Endothelial cell (in vitro differentiated cells): ENCODE measurements at regions not wholly inside any gene's neighbourhood (a gene's known extent, or its start where the extent isn't known, plus 50 kb on each side); places are given as distances from the start of the nearest gene placed in this dataset.

Experiments used
- DNase-seq: peaks from one replicate; pipeline ENCODE4 v3.0.0; 2021; ENCODE audit warnings: low spot score
- H3K27ac Mint-ChIP-seq: one replicate; pipeline ENCODE4 v1.8.0; 2021; ENCODE audit warnings: mixed read lengths, inconsistent platforms; ENCODE audit not compliant: unreplicated experiment
- H3K27me3 Mint-ChIP-seq: one replicate; pipeline ENCODE4 v1.8.0; 2021; ENCODE audit warnings: mild to moderate bottlenecking, moderate library complexity, mixed read lengths, inconsistent platforms; ENCODE audit not compliant: unreplicated experiment
- H3K36me3 Mint-ChIP-seq: one replicate; pipeline ENCODE4 v1.8.0; 2021; ENCODE audit warnings: mild to moderate bottlenecking, low read depth, mixed read lengths, inconsistent platforms; ENCODE audit not compliant: unreplicated experiment
- H3K4me1 Mint-ChIP-seq: one replicate; pipeline ENCODE4 v1.8.0; 2021; ENCODE audit warnings: mild to moderate bottlenecking, mixed read lengths, inconsistent platforms; ENCODE audit not compliant: unreplicated experiment
- H3K4me3 Mint-ChIP-seq: one replicate; pipeline ENCODE4 v1.8.0; 2021; ENCODE audit warnings: mild to moderate bottlenecking, mixed read lengths, inconsistent platforms; ENCODE audit not compliant: unreplicated experiment
- H3K9me3 Mint-ChIP-seq: one replicate; pipeline ENCODE4 v1.8.0; 2021; ENCODE audit warnings: mixed read lengths, inconsistent platforms; ENCODE audit not compliant: unreplicated experiment
- TF ChIP-seq, protein P1 (sequence below): fragments of 200-600 bp; sonication (generic); IDR thresholded peaks from one replicate; pipeline ENCODE4 v1.5.0; 2021; ENCODE audit warnings: antibody characterized with exemption; ENCODE audit not compliant: unreplicated experiment

DNA sequence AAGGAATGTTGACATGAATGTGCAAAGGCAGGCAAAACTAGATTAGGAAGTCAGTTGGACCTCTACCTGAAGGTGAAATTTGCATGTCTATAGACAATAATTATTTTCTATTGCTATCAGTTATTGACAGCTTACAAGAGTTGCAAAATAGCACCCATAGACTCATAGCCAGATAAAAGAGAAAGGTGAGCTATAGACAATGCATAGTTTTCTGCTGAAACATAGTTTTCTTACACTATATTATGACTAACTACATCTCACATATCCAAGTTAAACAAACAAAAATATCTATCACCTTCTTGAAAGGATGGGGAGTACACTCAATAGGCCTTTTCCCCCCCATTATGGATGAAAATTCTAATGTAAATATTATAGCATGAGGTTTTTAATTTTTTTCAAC is 305.0 kb downstream of the PTH2R start:
- no peak for DNase-seq
- no peak overlapping the region for H3K4me3 Mint-ChIP-seq
- H3K36me3 Mint-ChIP-seq: no peaks in the 10 kb centered on the region
- H3K27me3 Mint-ChIP-seq: no peaks in the 10 kb centered on the region
- TF ChIP-seq, protein P1, sequence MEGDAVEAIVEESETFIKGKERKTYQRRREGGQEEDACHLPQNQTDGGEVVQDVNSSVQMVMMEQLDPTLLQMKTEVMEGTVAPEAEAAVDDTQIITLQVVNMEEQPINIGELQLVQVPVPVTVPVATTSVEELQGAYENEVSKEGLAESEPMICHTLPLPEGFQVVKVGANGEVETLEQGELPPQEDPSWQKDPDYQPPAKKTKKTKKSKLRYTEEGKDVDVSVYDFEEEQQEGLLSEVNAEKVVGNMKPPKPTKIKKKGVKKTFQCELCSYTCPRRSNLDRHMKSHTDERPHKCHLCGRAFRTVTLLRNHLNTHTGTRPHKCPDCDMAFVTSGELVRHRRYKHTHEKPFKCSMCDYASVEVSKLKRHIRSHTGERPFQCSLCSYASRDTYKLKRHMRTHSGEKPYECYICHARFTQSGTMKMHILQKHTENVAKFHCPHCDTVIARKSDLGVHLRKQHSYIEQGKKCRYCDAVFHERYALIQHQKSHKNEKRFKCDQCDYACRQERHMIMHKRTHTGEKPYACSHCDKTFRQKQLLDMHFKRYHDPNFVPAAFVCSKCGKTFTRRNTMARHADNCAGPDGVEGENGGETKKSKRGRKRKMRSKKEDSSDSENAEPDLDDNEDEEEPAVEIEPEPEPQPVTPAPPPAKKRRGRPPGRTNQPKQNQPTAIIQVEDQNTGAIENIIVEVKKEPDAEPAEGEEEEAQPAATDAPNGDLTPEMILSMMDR: no peak
- H3K9me3 Mint-ChIP-seq: no peaks in the 10 kb centered on the region
- no peaks in the 10 kb centered on the region for H3K4me1 Mint-ChIP-seq
- H3K27ac Mint-ChIP-seq: no peak overlapping the region

DNA sequence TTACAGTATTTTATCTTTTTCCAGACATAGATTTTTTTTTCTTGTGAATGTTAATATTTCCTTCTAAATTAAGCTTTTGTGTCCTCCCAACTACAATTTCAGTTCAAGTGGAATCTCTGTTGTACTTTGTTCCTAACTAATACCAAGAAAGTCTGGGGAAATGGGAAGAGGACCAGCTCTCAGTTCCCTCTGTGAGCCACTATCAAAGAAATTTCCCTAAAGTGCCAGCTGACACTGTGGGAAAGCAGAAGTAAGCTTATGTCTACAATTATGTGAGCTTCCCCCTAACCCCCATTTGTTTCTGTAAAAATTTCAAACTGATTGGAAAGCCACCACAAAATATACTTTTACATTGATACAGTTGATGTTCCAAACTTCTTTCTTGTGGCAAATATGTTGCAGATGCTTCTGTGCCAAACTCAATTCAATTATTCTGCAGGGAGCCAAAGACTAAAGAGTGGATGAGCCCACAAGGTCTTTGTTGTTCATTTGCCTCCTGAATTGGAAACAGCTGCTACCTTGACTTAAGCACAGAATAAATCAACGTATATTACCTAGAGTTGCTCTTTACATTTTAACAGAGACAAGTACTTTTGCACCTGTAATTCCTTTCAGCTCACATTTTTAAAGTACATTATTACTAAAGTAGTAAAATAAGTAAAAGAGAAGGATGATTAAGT is 306.6 kb downstream of the PTH2R start:
- no peak for DNase-seq
- H3K4me1 Mint-ChIP-seq: no peaks in the 10 kb centered on the region
- no peak overlapping the region for H3K27ac Mint-ChIP-seq
- no peaks in the 10 kb centered on the region for H3K27me3 Mint-ChIP-seq
- TF ChIP-seq, protein P1: no peak
- no peak overlapping the region for H3K4me3 Mint-ChIP-seq
- no peaks in the 10 kb centered on the region for H3K36me3 Mint-ChIP-seq
- H3K9me3 Mint-ChIP-seq: no peaks in the 10 kb centered on the region

DNA sequence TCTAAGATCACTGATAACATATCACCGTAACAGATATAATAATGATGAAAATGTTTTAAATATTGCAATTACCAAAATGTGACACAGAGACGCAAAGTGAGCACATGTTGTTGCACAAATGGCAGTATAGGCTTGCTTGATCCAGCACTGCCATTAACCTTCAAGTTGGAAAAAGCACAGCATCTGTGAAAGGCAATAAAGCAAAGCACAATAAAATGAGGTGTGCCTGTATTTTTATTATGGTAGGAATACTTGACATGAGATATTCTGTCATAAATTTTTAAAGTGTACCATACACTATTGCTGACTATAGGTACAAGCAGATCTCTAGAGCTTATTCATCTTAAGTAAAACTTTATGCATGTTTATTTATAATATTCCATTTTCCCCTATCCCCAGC is 312.2 kb downstream of the PTH2R start:
- Mint-ChIP-seq H3K4me1 (no peaks in the 10 kb centered on the region), H3K9me3 (no peaks in the 10 kb centered on the region), H3K4me3 (no peak overlapping the region), H3K36me3 (no peaks in the 10 kb centered on the region), H3K27me3 (no peaks in the 10 kb centered on the region), H3K27ac (no peak overlapping the region)
- no peak for DNase-seq
- TF ChIP-seq, protein P1: no peak

DNA sequence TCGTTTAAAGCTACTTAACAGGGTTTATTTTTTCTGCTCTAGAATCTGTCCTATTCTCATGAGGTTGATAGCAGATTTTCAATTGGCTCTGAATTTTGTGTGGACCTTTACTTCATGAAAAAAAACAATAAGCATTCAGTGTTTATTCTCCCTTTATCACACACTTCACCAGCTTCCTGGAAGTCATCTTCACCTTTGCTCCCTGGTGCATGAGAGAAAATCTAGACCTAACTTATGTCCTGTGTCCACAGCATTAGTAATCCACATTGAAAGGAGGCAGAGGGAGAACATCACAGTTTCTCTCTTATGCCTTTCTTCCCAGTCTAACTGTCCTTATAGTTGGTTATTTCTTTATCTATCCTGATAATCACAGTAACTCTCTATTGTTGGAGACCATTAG is 316.1 kb downstream of the PTH2R start:
- TF ChIP-seq, protein P1: no peak
- H3K36me3 Mint-ChIP-seq: no peaks in the 10 kb centered on the region

DNA sequence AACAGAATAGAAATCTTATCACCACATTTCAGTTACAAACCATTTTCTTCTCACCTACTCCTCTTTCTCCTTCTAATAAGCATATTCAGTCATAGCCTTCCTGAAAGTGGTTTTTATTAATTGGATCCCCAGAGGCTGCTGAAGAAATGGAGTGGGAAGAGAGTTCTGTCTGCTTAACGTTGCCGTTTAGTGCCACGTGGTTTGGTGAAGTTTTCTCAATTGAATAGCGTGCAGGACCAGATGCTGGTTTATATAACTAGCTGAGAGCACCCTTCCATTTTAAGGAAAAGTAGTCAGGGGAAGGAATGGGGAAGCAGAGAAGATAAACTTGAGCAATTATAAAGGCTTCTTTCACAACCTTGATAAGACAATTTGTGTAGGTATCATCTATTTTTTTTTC is 318.7 kb downstream of the PTH2R start:
- DNase-seq: no peak

More for the DNA sequence above, 316.1 kb downstream of the PTH2R start:
- no peak overlapping the region for H3K4me3 Mint-ChIP-seq
- no peaks in the 10 kb centered on the region for H3K4me1 Mint-ChIP-seq
- H3K9me3 Mint-ChIP-seq: no peaks in the 10 kb centered on the region
- DNase-seq: no peak
- no peaks in the 10 kb centered on the region for H3K27me3 Mint-ChIP-seq
- H3K27ac Mint-ChIP-seq: no peak overlapping the region

More for the DNA sequence above, 318.7 kb downstream of the PTH2R start:
- TF ChIP-seq, protein P1: no peak
- H3K27me3 Mint-ChIP-seq: no peaks in the 10 kb centered on the region
- H3K9me3 Mint-ChIP-seq: no peaks in the 10 kb centered on the region
- no peaks in the 10 kb centered on the region for H3K36me3 Mint-ChIP-seq
- H3K27ac Mint-ChIP-seq: no peak overlapping the region
- H3K4me3 Mint-ChIP-seq: no peak overlapping the region
- H3K4me1 Mint-ChIP-seq: no peaks in the 10 kb centered on the region
